ENCODE measurements at regions not wholly inside any gene's neighbourhood (a gene's known extent, or its start where the extent isn't known, plus 50 kb on each side); places are given as distances from the start of the nearest gene placed in this dataset.

GRCh38 chr2:63692002-63692606, 103.3 kb downstream of the MDH1 start:
- no peaks in the 10 kb centered on the region for H3K36me3 ChIP-seq
- H3K27me3 ChIP-seq (ENCODE audit: low read depth), result no peaks in the 10 kb centered on the region
- intact Hi-C loops (cut with DNase I), result no loop called here
- no peak overlapping the region for H3K4me3 ChIP-seq
- ATAC-seq, result peak; percentile 46 to 47
- H3K27ac ChIP-seq, result no peak overlapping the region
- TF ChIP-seq CTCF (IDR thresholded peaks at IDR 0.05), result peak; percentile 53
- H3K4me1 ChIP-seq, result peaks cover 3% of the 10 kb centered on the region
- no peak for DNase-seq
- H3K9me3 ChIP-seq, result no peaks in the 10 kb centered on the region

- intact Hi-C loops (cut with DNase I), result no loop called here
- Histone ChIP-seq H3K36me3 (no peaks in the 10 kb centered on the region), H3K9me3 (no peaks in the 10 kb centered on the region), H3K4me3 (no peak overlapping the region), H3K27ac (no peak overlapping the region), H3K4me1 (peaks cover 3% of the 10 kb centered on the region), H3K27me3 (ENCODE audit: low read depth) (no peaks in the 10 kb centered on the region)
- DNase-seq, result no peak
- ATAC-seq, result no peak
- TF ChIP-seq CTCF (IDR thresholded peaks at IDR 0.05), result no peak
These were observed 106.8 kb downstream of the MDH1 start for GRCh38 chr2:63695583-63695982.

GRCh38 chr2:63696496-63696895, 107.7 kb downstream of the MDH1 start:
- ATAC-seq (no peak), DNase-seq (no peak)
- no peaks in the 10 kb centered on the region for H3K9me3 ChIP-seq
- peaks cover 3% of the 10 kb centered on the region for H3K4me1 ChIP-seq
- intact Hi-C loops (cut with DNase I), result no loop called here
- TF ChIP-seq CTCF (IDR thresholded peaks at IDR 0.05), result no peak
- H3K36me3 ChIP-seq, result no peaks in the 10 kb centered on the region
- no peak overlapping the region for H3K27ac ChIP-seq
- H3K27me3 ChIP-seq (ENCODE audit: low read depth), result no peaks in the 10 kb centered on the region
- no peak overlapping the region for H3K4me3 ChIP-seq

GRCh38 chr2:63697160-63697559, 108.4 kb downstream of the MDH1 start:
- no peak for TF ChIP-seq CTCF (IDR thresholded peaks at IDR 0.05)
- no peak for ATAC-seq
- DNase-seq, result no peak
- Histone ChIP-seq H3K27ac (no peak overlapping the region), H3K9me3 (no peaks in the 10 kb centered on the region), H3K4me3 (no peak overlapping the region), H3K36me3 (no peaks in the 10 kb centered on the region), H3K27me3 (ENCODE audit: low read depth) (no peaks in the 10 kb centered on the region), H3K4me1 (peaks cover 2% of the 10 kb centered on the region)
- intact Hi-C loops (cut with DNase I), result no loop called here

- peak overlapping the region; percentile 42 for H3K27ac ChIP-seq
- intact Hi-C loops (cut with DNase I), result no loop called here
These were observed 110.2 kb downstream of the MDH1 start for GRCh38 chr2:63698786-63699548.

More at GRCh38 chr2:63698786-63699548, 110.2 kb downstream of the MDH1 start:
- H3K27me3 ChIP-seq (ENCODE audit: low read depth), result no peaks in the 10 kb centered on the region
- no peaks in the 10 kb centered on the region for H3K9me3 ChIP-seq
- DNase-seq (no peak), ATAC-seq (peak; percentile 80 to 89)
- H3K4me3 ChIP-seq, result no peak overlapping the region
- peak; percentile 55 for TF ChIP-seq CTCF (IDR thresholded peaks at IDR 0.05)
- H3K36me3 ChIP-seq, result no peaks in the 10 kb centered on the region
- H3K4me1 ChIP-seq, result no peaks in the 10 kb centered on the region
